ENCODE measurements at regions not wholly inside any gene's neighbourhood (a gene's known extent, or its start where the extent isn't known, plus 50 kb on each side); places are given as distances from the start of the nearest gene placed in this dataset.

DNA sequence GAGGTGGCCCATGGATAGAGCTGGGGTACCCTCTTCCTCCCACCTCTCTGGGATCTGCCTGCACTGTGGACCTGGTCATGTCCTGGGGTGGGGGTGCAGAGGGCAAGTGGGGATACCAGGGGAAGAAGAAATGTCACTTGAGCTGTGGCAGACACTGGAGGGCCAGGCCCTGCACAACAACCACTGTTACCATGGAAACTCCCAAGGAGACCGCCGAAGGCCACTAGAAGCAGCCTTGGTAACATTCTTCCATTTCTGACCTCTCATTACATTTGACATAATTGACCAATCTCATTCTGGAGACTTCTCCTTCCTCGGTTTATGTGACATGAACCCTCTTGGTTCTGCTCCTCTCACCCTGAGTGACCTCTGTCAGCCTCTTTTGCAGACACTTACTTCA lies 179.9 kb upstream of the SERP2 start:
- Mint-ChIP-seq H3K4me1 (ENCODE audit: low read depth) (peaks cover 58% of the 10 kb centered on the region), H3K27ac (no peak overlapping the region), H3K9me3 (peaks cover 0 to 2% of the 10 kb centered on the region in 2 donors), H3K27me3 (ENCODE audit: low read depth) (peaks cover 48% of the 10 kb centered on the region), H3K36me3 (ENCODE audit: insufficient read depth in 2 of 2) (no peaks in the 10 kb centered on the region), H3K4me3 (no peak overlapping the region)
- ATAC-seq (replicated peaks in 1 of 2) (no peak), DNase-seq (no peak)

DNA sequence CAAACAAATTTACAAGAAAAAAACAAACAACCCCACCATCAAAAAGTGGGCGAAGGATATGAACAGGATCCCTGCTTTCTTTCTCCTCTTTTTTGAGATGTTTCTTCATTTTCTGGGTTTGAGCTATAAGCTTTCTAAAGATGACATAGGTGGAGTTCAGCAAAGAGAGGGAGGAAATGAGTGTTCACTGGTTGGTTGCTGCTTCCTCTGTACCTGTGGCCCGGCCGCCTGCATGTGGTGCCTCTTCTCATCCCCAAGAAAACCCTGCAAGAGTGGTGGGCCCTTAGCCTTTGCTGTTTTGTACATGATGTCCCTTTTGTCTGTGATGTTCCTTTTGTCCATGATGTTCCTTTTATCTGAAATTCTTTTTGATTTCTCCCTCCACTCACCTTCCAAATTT lies 178.4 kb upstream of the SERP2 start:
- Mint-ChIP-seq H3K4me1 (ENCODE audit: low read depth) (peaks cover 62% of the 10 kb centered on the region), H3K36me3 (ENCODE audit: insufficient read depth in 2 of 2) (no peaks in the 10 kb centered on the region), H3K27ac (no peak overlapping the region), H3K4me3 (peak overlapping the region; percentile 3 to 13), H3K9me3 (peaks cover 0 to 2% of the 10 kb centered on the region in 2 donors), H3K27me3 (ENCODE audit: low read depth) (peaks cover 52% of the 10 kb centered on the region)
- peak; percentile 35 to 43 for DNase-seq
- ATAC-seq (replicated peaks in 1 of 2), result peak; percentile 14 to 26

DNA sequence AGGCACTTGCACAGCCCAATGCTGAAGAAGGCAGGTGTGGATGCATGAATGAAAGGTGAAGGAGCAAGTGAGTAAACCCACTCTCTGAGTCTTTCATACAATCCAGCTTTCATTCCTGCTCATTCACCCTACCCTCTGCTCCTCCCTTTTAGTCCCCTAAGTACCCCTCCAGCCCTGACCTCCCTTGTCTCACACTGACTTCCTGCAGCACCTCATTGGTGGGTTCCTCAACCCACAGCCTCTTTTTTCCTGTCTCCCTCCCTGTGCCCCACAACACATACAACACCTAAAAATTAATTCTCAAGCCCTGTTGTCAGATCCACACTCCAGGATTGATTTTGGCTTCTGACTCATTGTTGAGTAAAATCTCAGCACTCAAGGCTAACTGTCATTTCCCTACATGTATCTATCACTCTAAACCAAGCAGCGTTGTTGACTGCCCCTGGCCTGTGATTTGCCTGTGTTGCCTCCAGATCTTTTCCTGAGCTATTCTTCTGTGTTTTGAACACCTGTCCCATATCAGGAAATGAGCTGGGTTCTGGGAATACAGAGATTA lies 177.3 kb upstream of the SERP2 start:
- ATAC-seq (replicated peaks in 1 of 2) (peak; percentile 58 to 66), DNase-seq (peak; percentile 34 to 39)
- peaks cover 59% of the 10 kb centered on the region for H3K4me1 Mint-ChIP-seq (ENCODE audit: low read depth)
- peaks cover 0 to 2% of the 10 kb centered on the region in 2 donors for H3K9me3 Mint-ChIP-seq
- peak overlapping the region; percentile 31 to 52 for H3K4me3 Mint-ChIP-seq
- H3K36me3 Mint-ChIP-seq (ENCODE audit: insufficient read depth in 2 of 2), result no peaks in the 10 kb centered on the region
- peaks cover 55% of the 10 kb centered on the region for H3K27me3 Mint-ChIP-seq (ENCODE audit: low read depth)
- H3K27ac Mint-ChIP-seq, result peak overlapping the region; percentile 4

DNA sequence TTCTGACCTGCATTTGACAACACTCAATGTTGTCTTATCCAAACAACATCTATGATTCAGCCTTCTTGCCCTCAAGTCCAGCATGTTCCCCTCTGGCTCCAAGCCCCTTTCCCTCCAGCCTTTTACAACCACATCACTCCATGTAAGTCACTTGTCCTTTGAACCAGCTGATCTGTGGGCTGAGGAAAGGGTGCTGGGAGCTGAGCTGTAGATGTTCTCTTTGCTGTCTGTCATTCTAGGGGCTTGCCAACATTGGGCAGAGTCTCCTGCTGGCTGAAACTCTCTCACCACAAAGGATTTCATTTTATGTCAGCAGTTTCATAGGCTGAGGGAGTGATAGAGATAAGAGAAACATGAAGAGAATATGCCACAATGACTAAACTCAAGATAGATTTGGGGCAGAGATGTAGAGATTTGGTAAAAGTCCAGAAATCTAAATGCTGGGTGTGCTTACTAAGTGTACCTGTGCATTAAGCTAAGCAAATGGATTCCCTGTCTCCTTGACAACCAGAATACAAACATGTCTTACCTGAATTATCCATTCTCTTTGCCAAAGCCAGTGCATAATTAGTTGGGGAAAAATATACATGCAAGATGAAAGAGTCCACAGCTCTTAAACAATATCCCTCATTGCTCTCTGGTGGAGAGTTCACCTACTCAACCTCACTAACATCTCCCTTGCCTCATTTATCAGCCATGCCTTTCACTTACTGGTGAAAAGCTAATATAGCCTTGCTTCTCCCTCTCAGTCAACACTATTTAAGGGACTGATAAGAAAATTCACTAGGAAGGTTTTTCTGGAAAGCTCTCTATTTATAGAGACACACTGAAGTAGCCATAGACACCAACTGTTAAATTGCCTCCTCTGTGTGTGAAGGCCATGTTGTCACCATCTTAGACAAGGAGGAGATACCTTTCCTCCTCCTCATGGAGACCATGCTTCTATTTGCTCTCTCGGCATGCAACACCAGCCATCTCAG lies 175.5 kb upstream of the SERP2 start:
- Mint-ChIP-seq H3K9me3 (no peaks in the 10 kb centered on the region), H3K36me3 (ENCODE audit: insufficient read depth in 2 of 2) (no peaks in the 10 kb centered on the region), H3K4me3 (peak overlapping the region; percentile 48 to 75), H3K4me1 (ENCODE audit: low read depth) (peaks cover 46% of the 10 kb centered on the region), H3K27me3 (ENCODE audit: low read depth) (peaks cover 37% of the 10 kb centered on the region), H3K27ac (no peak overlapping the region)
- DNase-seq (peak; percentile 67 to 72), ATAC-seq (replicated peaks in 1 of 2) (peak; percentile 82 to 84)

DNA sequence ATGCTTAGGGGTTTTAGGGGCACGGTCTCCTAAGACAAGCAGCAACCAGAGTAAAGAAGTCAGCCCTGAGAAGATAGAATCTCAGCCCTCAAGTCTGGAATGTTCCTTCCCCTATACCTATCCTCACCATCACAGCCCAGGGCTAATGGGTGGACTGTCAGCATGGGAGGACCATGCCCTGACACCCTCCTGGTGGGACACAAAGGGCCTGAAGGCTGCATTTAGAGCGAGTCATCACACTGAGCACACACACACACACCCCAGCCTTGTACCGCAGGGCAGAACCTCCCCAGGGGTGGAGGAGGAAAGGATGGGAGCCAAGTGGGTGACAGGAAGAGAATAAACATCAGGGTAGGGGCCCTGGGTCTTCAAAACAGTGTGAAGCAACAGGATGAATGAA lies 174.8 kb upstream of the SERP2 start:
- DNase-seq, result no peak
- no peak for ATAC-seq (replicated peaks in 1 of 2)
- Mint-ChIP-seq H3K4me3 (no peak overlapping the region), H3K27ac (no peak overlapping the region), H3K27me3 (ENCODE audit: low read depth) (peaks cover 42% of the 10 kb centered on the region), H3K9me3 (no peaks in the 10 kb centered on the region), H3K36me3 (ENCODE audit: insufficient read depth in 2 of 2) (no peaks in the 10 kb centered on the region), H3K4me1 (ENCODE audit: low read depth) (peaks cover 46% of the 10 kb centered on the region)

DNA sequence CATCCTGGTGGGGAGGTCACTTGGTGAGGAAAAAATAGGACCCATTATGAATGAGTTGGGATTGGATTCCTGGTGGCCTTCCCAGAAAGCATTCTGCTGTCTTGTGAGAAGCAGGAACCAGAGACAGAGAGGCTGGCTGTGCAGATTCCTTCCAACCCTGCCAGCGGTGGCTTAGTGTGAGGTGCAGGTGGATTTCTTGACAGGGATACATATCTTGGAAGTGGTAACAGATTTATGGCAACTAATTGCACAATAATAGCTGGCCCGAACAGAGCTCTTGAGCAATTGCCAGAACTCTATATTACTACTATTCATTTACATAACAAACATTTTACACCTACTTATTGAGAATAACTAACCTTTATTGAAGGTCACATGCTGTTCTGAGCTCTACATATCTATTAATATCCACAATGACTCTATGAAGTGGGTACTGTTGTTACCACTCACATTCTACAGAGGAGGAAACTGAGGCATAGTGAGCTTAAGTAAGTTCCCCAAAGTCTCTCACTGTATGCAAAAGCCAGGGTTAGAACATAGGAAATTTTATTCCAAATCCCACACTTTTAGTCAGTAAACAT lies 173.9 kb upstream of the SERP2 start:
- H3K9me3 Mint-ChIP-seq, result no peaks in the 10 kb centered on the region
- no peak overlapping the region for H3K27ac Mint-ChIP-seq
- no peak overlapping the region for H3K4me3 Mint-ChIP-seq
- DNase-seq (no peak), ATAC-seq (replicated peaks in 1 of 2) (no peak)
- H3K4me1 Mint-ChIP-seq (ENCODE audit: low read depth), result peaks cover 43% of the 10 kb centered on the region
- H3K27me3 Mint-ChIP-seq (ENCODE audit: low read depth), result peaks cover 51% of the 10 kb centered on the region
- H3K36me3 Mint-ChIP-seq (ENCODE audit: insufficient read depth in 2 of 2), result no peaks in the 10 kb centered on the region

DNA sequence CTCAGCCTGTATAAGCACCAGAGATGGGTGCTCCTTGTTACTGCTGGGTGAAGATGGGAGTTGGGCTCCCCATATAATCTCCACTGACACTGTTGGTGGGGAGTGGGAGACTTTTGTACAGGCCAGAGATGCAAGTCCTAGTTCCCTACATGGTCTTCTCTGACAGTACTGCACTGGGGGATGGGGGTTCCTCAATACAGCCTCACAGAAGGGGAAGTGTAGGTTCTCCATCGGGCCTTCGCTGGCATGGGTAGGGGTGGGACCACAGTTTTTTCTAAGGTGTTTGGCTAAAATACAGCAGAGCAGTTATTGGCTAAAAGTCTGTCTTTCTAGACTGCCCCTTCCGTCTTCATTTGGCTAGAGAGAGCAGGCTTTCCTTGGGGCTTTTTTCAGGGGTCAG lies 167.2 kb upstream of the SERP2 start:
- peaks cover 2 to 3% of the 10 kb centered on the region in 2 donors for H3K9me3 Mint-ChIP-seq
- peaks cover 0 to 5% of the 10 kb centered on the region in 2 donors for H3K36me3 Mint-ChIP-seq (ENCODE audit: insufficient read depth in 2 of 2)
- ATAC-seq (replicated peaks in 1 of 2), result no peak
- H3K27me3 Mint-ChIP-seq (ENCODE audit: low read depth), result peaks cover 73% of the 10 kb centered on the region
- H3K4me1 Mint-ChIP-seq (ENCODE audit: low read depth), result no peaks in the 10 kb centered on the region
- no peak overlapping the region for H3K27ac Mint-ChIP-seq
- no peak overlapping the region for H3K4me3 Mint-ChIP-seq
- no peak for DNase-seq

DNA sequence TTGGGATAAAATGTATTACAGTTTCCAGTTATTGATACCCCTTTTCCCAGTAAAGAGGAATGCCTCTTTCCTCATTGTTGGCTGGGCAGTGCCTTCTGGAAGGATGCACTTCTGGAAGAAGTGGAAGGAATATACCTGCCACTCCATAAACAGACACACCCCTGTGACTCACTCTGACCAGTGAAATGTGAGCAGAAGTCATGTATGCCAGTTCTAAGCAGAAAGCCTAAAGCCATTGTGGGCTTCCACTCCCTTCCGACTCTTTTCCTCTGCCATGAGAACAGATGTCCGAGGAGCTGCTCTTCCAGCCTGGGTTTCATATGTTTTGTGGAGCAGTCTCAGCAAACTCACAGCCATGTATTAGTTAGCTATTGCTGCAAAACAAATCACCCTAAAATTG lies 166.1 kb upstream of the SERP2 start:
- peaks cover 0 to 5% of the 10 kb centered on the region in 2 donors for H3K36me3 Mint-ChIP-seq (ENCODE audit: insufficient read depth in 2 of 2)
- H3K4me3 Mint-ChIP-seq, result no peak overlapping the region
- no peak for ATAC-seq (replicated peaks in 1 of 2)
- H3K9me3 Mint-ChIP-seq, result peaks cover 2 to 3% of the 10 kb centered on the region in 2 donors
- H3K4me1 Mint-ChIP-seq (ENCODE audit: low read depth), result no peaks in the 10 kb centered on the region
- peaks cover 80% of the 10 kb centered on the region for H3K27me3 Mint-ChIP-seq (ENCODE audit: low read depth)
- no peak for DNase-seq
- no peak overlapping the region for H3K27ac Mint-ChIP-seq

DNA sequence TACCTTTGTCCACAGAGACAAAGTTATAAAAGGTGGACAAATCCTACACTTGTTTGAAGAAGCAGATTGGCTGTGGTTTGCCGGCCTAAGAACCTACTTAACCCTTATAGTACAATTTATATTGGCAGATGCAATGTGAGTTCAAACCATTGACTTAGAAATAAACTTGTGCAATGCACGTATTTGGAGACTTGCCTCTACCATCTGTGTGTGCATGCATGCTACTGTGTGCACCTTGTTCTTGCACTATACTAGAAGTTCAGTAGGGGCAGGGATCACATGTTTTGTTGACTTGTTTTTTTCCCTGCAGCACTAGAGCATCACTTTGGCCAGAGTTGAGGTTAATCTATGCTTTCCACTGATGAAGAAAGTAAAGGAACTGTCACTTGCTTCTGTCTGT lies 163.1 kb upstream of the SERP2 start:
- Mint-ChIP-seq H3K4me1 (ENCODE audit: low read depth) (no peaks in the 10 kb centered on the region), H3K36me3 (ENCODE audit: insufficient read depth in 2 of 2) (peaks cover 0 to 5% of the 10 kb centered on the region in 2 donors), H3K27me3 (ENCODE audit: low read depth) (peaks cover 73% of the 10 kb centered on the region), H3K9me3 (peaks cover 2 to 3% of the 10 kb centered on the region in 2 donors), H3K4me3 (no peak overlapping the region), H3K27ac (no peak overlapping the region)
- no peak for DNase-seq
- ATAC-seq (replicated peaks in 1 of 2), result no peak

DNA sequence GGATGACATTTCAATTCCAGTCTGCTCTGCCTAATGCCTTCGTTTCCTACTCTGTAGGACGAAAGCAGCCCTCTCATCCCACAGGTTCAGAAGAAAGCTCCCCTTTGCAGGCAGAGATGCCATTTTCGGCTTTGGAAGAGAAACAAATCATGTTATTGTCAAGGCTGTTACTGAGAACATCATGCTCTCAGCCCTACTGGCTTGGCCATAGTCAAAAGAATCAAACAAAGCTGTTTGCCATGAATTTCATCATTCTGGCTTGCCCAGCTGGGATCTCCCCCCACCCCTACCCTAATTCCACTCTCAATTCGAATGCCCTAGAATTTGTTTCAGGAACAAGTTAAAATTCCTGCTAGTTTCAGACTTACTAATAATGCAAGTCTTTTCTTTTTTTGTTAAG lies 162.3 kb upstream of the SERP2 start:
- Mint-ChIP-seq H3K27me3 (ENCODE audit: low read depth) (peaks cover 73% of the 10 kb centered on the region), H3K27ac (no peak overlapping the region), H3K4me3 (no peak overlapping the region), H3K36me3 (ENCODE audit: insufficient read depth in 2 of 2) (peaks cover 0 to 2% of the 10 kb centered on the region in 2 donors), H3K9me3 (no peaks in the 10 kb centered on the region), H3K4me1 (ENCODE audit: low read depth) (no peaks in the 10 kb centered on the region)
- DNase-seq (no peak), ATAC-seq (replicated peaks in 1 of 2) (no peak)

DNA sequence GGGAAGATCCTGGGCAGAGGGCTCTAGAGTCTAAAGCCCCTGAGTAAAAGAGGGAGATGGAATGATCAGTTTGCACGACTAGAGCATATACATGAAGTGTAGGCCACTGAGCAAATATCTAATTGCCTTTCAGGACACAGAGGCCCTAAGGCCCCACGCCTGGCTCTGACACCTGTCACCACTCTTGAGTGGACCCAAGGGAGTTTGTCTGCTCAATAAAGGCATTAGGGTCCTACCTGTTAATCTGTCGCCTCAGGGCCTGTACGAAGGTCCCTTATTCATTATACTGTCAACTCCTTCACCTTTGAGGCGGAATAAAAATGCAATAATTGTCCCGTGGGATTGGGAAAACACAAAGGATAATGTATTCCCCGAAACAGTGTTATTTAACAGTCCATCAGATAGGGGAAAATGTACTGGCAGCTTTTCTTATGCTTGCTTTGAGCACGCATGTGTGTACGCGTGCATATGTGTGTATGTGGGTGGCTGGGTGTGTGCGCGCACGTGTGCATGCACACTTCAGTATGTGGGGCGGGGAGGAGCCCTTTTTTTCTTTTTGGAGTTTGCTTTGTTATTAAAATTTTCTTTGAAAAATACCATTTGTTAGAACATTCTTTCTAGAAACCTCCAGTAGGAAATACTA lies 161.8 kb upstream of the SERP2 start:
- Mint-ChIP-seq H3K27ac (no peak overlapping the region), H3K27me3 (ENCODE audit: low read depth) (peaks cover 69% of the 10 kb centered on the region), H3K4me3 (no peak overlapping the region), H3K36me3 (ENCODE audit: insufficient read depth in 2 of 2) (peaks cover 0 to 2% of the 10 kb centered on the region in 2 donors), H3K4me1 (ENCODE audit: low read depth) (no peaks in the 10 kb centered on the region), H3K9me3 (no peaks in the 10 kb centered on the region)
- ATAC-seq (replicated peaks in 1 of 2), result no peak
- DNase-seq, result no peak

DNA sequence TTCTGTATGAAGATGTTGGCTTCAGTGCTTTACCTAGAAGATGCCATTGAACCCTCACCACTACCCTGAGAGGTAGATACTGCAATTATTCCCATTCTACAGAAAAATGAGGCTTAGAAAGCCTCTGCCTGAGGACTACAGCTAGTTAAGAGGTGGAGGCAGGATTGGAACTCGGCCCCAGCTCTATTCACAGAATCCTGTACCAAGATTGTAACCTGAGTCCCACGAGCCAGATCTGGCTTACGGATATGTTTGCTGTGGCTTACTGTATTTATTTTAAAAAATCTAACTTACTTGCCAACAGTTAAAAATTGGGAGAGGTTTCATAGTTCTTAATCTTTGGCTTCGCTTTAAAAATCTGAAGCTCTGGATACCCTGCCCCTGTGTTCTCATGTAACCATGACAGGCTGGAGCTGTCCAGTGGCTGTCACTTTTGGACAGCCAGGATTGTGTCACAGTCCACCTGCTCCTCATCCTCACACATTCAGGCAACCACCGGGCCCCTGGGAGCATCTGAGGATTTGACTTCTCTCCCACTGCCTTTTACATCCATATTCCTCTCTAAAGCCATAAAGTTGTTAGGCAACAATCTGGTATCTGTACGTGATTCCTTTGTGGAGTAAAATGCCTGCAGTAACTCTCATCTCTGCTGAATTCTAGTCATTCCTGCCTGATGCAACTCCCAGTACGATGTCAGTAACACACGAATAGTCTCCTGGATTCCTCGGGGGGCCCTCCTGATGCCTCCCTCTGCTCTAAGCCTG lies 160.8 kb upstream of the SERP2 start:
- H3K27me3 Mint-ChIP-seq (ENCODE audit: low read depth), result peaks cover 59% of the 10 kb centered on the region
- no peaks in the 10 kb centered on the region for H3K4me1 Mint-ChIP-seq (ENCODE audit: low read depth)
- no peak overlapping the region for H3K4me3 Mint-ChIP-seq
- no peaks in the 10 kb centered on the region for H3K9me3 Mint-ChIP-seq
- ATAC-seq (replicated peaks in 1 of 2) (no peak), DNase-seq (no peak)
- H3K36me3 Mint-ChIP-seq (ENCODE audit: insufficient read depth in 2 of 2), result peaks cover 0 to 1% of the 10 kb centered on the region in 2 donors
- no peak overlapping the region for H3K27ac Mint-ChIP-seq
